ENCODE measurements at regions not wholly inside any gene's neighbourhood (a gene's known extent, or its start where the extent isn't known, plus 50 kb on each side); places are given as distances from the start of the nearest gene placed in this dataset.

- no peak overlapping the region for H3K4me2 ChIP-seq (ENCODE audit: low read depth, low read length)
- no peaks in the 10 kb centered on the region for H3K27me3 ChIP-seq (replicated peaks; ENCODE audit: insufficient read depth, low read length)
- no peak for TF ChIP-seq CTCF (IDR thresholded peaks at IDR 0.05; ENCODE audit: low read length)
- TF ChIP-seq EZH2 (optimal IDR thresholded peaks at IDR 0.05; ENCODE audit: low read depth, low read length), result no peak
- TF ChIP-seq EZH2phosphoT487 (IDR thresholded peaks at IDR 0.05; ENCODE audit: low read length), result no peak
- no peak overlapping the region for H3K9ac ChIP-seq (ENCODE audit: low read length)
- H2AFZ ChIP-seq (ENCODE audit: low read length), result no peak overlapping the region
- no peaks in the 10 kb centered on the region for H3K4me1 ChIP-seq (ENCODE audit: low read length)
- H3K79me2 ChIP-seq (ENCODE audit: low read length), result no peaks in the 10 kb centered on the region
- no peaks in the 10 kb centered on the region for H3K9me2 ChIP-seq (replicated peaks; ENCODE audit: insufficient read depth, low read length)
- no peaks in the 10 kb centered on the region for H4K20me1 ChIP-seq (ENCODE audit: insufficient read depth, low read length)
- H3K4me3 ChIP-seq (ENCODE audit: low read length), result no peak overlapping the region
- H3K9me3 ChIP-seq (replicated peaks; ENCODE audit: insufficient read depth, low read length), result no peaks in the 10 kb centered on the region
- no peak for DNase-seq
- no peaks in the 10 kb centered on the region for H3K36me3 ChIP-seq (replicated peaks; ENCODE audit: insufficient read depth, low read length)
- H3F3A ChIP-seq (ENCODE audit: insufficient read depth, low read length), result no peaks in the 10 kb centered on the region
- H3K27ac ChIP-seq (ENCODE audit: low read length), result no peak overlapping the region
Observed at GRCh38 chr13:64791373-64791772, 2438.8 kb downstream of the PCDH9 start.

- Histone ChIP-seq H3K9me2 (replicated peaks; ENCODE audit: insufficient read depth, low read length) (no peaks in the 10 kb centered on the region), H3K4me2 (ENCODE audit: low read depth, low read length) (no peak overlapping the region), H3K79me2 (ENCODE audit: low read length) (no peaks in the 10 kb centered on the region), H3K9me3 (replicated peaks; ENCODE audit: insufficient read depth, low read length) (no peaks in the 10 kb centered on the region), H3K36me3 (replicated peaks; ENCODE audit: insufficient read depth, low read length) (no peaks in the 10 kb centered on the region), H2AFZ (ENCODE audit: low read length) (no peak overlapping the region), H3K27ac (ENCODE audit: low read length) (no peak overlapping the region), H3K4me3 (ENCODE audit: low read length) (no peak overlapping the region), H3K9ac (ENCODE audit: low read length) (no peak overlapping the region), H3F3A (ENCODE audit: insufficient read depth, low read length) (no peaks in the 10 kb centered on the region), H3K27me3 (replicated peaks; ENCODE audit: insufficient read depth, low read length) (no peaks in the 10 kb centered on the region), H3K4me1 (ENCODE audit: low read length) (no peaks in the 10 kb centered on the region), H4K20me1 (ENCODE audit: insufficient read depth, low read length) (no peaks in the 10 kb centered on the region)
- DNase-seq, result no peak
- no peak for TF ChIP-seq EZH2 (optimal IDR thresholded peaks at IDR 0.05; ENCODE audit: low read depth, low read length)
- no peak for TF ChIP-seq CTCF (IDR thresholded peaks at IDR 0.05; ENCODE audit: low read length)
- no peak for TF ChIP-seq EZH2phosphoT487 (IDR thresholded peaks at IDR 0.05; ENCODE audit: low read length)
Observed at GRCh38 chr13:64782466-64782865, 2447.7 kb downstream of the PCDH9 start.

- Histone ChIP-seq H3F3A (ENCODE audit: insufficient read depth, low read length) (no peaks in the 10 kb centered on the region), H3K79me2 (ENCODE audit: low read length) (no peaks in the 10 kb centered on the region), H3K9me2 (replicated peaks; ENCODE audit: insufficient read depth, low read length) (no peaks in the 10 kb centered on the region), H3K27me3 (replicated peaks; ENCODE audit: insufficient read depth, low read length) (no peaks in the 10 kb centered on the region), H3K27ac (ENCODE audit: low read length) (no peak overlapping the region), H2AFZ (ENCODE audit: low read length) (no peak overlapping the region), H3K4me3 (ENCODE audit: low read length) (no peak overlapping the region), H4K20me1 (ENCODE audit: insufficient read depth, low read length) (no peaks in the 10 kb centered on the region), H3K36me3 (replicated peaks; ENCODE audit: insufficient read depth, low read length) (no peaks in the 10 kb centered on the region), H3K4me2 (ENCODE audit: low read depth, low read length) (no peak overlapping the region), H3K9me3 (replicated peaks; ENCODE audit: insufficient read depth, low read length) (no peaks in the 10 kb centered on the region), H3K4me1 (ENCODE audit: low read length) (no peaks in the 10 kb centered on the region), H3K9ac (ENCODE audit: low read length) (no peak overlapping the region)
- no peak for TF ChIP-seq CTCF (IDR thresholded peaks at IDR 0.05; ENCODE audit: low read length)
- TF ChIP-seq EZH2phosphoT487 (IDR thresholded peaks at IDR 0.05; ENCODE audit: low read length), result no peak
- no peak for DNase-seq
Observed at GRCh38 chr13:64778002-64778401, 2452.1 kb downstream of the PCDH9 start.

Data from MM.1S (cell line).